ENCODE measurements at regions not wholly inside any gene's neighbourhood (a gene's known extent, or its start where the extent isn't known, plus 50 kb on each side); places are given as distances from the start of the nearest gene placed in this dataset.
A peak's percentile ranks its signal among the peaks of the same experiment; 100 is the strongest.
"Not testable (repeated sequence)": the region's sequence is repeated elsewhere in the genome, so short reads cannot be mapped to it uniquely, and the experiment has no call there.

GRCh38 chr2:183495589-183496267 is 371.5 kb downstream of the NUP35 start:
- ATAC-seq: no peak
- intact Hi-C loops (cut with DNase I, micrococcal nuclease): no loop called here
- DNase-seq: no peak

- intact Hi-C loops (cut with DNase I, micrococcal nuclease): no loop called here
- DNase-seq (no peak), ATAC-seq (no peak)
These were observed 373.6 kb downstream of the NUP35 start for GRCh38 chr2:183497861-183498260.

- DNase-seq (no peak), ATAC-seq (no peak)
- intact Hi-C loops (cut with DNase I, micrococcal nuclease): no loop called here
These were observed 381.7 kb downstream of the NUP35 start for GRCh38 chr2:183505911-183506310.

GRCh38 chr2:183511154-183511553 is 386.9 kb downstream of the NUP35 start:
- intact Hi-C loops (cut with DNase I, micrococcal nuclease): no loop called here
- DNase-seq (no peak), ATAC-seq (no peak)

- DNase-seq: no peak
- ATAC-seq: peak; percentile 91
- intact Hi-C loops (cut with DNase I, micrococcal nuclease): no loop called here
These were observed 395.3 kb downstream of the NUP35 start for GRCh38 chr2:183519371-183520056.

GRCh38 chr2:183521911-183522310 is 397.7 kb downstream of the NUP35 start:
- no peak for ATAC-seq
- intact Hi-C loops (cut with DNase I, micrococcal nuclease): no loop called here
- DNase-seq: no peak

GRCh38 chr2:183522489-183523266 is 398.4 kb downstream of the NUP35 start:
- no peak for ATAC-seq
- no peak for DNase-seq
- intact Hi-C loops (cut with DNase I, micrococcal nuclease): no loop called here

GRCh38 chr2:183530333-183530901 is 406.2 kb downstream of the NUP35 start:
- intact Hi-C loops (cut with DNase I, micrococcal nuclease): no loop called here
- no peak for ATAC-seq
- DNase-seq: no peak

GRCh38 chr2:183532514-183532913 is 408.3 kb downstream of the NUP35 start:
- no peak for DNase-seq
- intact Hi-C loops (cut with DNase I, micrococcal nuclease): no loop called here
- ATAC-seq: no peak

- no peak for DNase-seq
- no peak for ATAC-seq
- intact Hi-C loops (cut with DNase I, micrococcal nuclease): no loop called here
These were observed 408.8 kb downstream of the NUP35 start for GRCh38 chr2:183533021-183533420.

- intact Hi-C loops (cut with DNase I, micrococcal nuclease): no loop called here
- DNase-seq (no peak), ATAC-seq (peak; percentile 67)
These were observed 412.0 kb downstream of the NUP35 start for GRCh38 chr2:183536290-183536689.

- DNase-seq: no peak
- ATAC-seq: no peak
- intact Hi-C loops (cut with DNase I, micrococcal nuclease): no loop called here
These were observed 412.5 kb downstream of the NUP35 start for GRCh38 chr2:183536714-183537113.

- ATAC-seq: peak; percentile 63
These were observed 417.5 kb downstream of the NUP35 start for GRCh38 chr2:183541766-183542165.

GRCh38 chr2:183542606-183543005 is 418.4 kb downstream of the NUP35 start:
- DNase-seq (peak in 1 of 2 donors; percentile 4), ATAC-seq (peak; percentile 83)
- intact Hi-C loops (cut with DNase I, micrococcal nuclease): no loop called here

More at GRCh38 chr2:183541766-183542165, 417.5 kb downstream of the NUP35 start:
- peak; percentile 31 to 67 for DNase-seq
- intact Hi-C loops (cut with DNase I, micrococcal nuclease): no loop called here

- DNase-seq: peak; percentile 29 to 56
- intact Hi-C loops (cut with DNase I, micrococcal nuclease): no loop called here
- ATAC-seq: peak; percentile 78
These were observed 419.0 kb downstream of the NUP35 start for GRCh38 chr2:183543222-183543621.

- DNase-seq (peak; percentile 53 to 76), ATAC-seq (peak; percentile 61)
- intact Hi-C loops (cut with DNase I, micrococcal nuclease): no loop called here
These were observed 419.5 kb downstream of the NUP35 start for GRCh38 chr2:183543731-183544130.

- DNase-seq; intact Hi-C loops (cut with DNase I, micrococcal nuclease); ATAC-seq: not testable (repeated sequence)
These were observed 422.5 kb downstream of the NUP35 start for GRCh38 chr2:183546560-183547350.

GRCh38 chr2:183552716-183553115 is 428.5 kb downstream of the NUP35 start:
- ATAC-seq (no peak), DNase-seq (no peak)
- intact Hi-C loops (cut with DNase I, micrococcal nuclease): no loop called here

- DNase-seq (no peak), ATAC-seq (no peak)
- intact Hi-C loops (cut with DNase I, micrococcal nuclease): no loop called here
These were observed 440.5 kb downstream of the NUP35 start for GRCh38 chr2:183564726-183565125.

Measured in left colon (tissue), 2 donors.